ENCODE measurements at regions not wholly inside any gene's neighbourhood (a gene's known extent, or its start where the extent isn't known, plus 50 kb on each side); places are given as distances from the start of the nearest gene placed in this dataset.

GRCh38 chr11:16430674-16431073, 74.3 kb upstream of the SOX6 start:
- H3K27ac Mint-ChIP-seq = no peak overlapping the region
- no peak overlapping the region for H4K5ac ChIP-seq (ENCODE audit: insufficient read length, low read depth, low read length)
- no peak overlapping the region for H3K18ac ChIP-seq (ENCODE audit: insufficient read length, low read depth, low read length)
- H3K79me2 ChIP-seq (ENCODE audit: insufficient read depth, low read length) = no peaks in the 10 kb centered on the region
- no peak overlapping the region for H2BK5ac ChIP-seq (ENCODE audit: insufficient read length, low read length)
- no peaks in the 10 kb centered on the region for H4K20me1 ChIP-seq (ENCODE audit: control insufficient read depth, insufficient read depth, insufficient read length)
- H3K27ac ChIP-seq (ENCODE audit: insufficient read length, low read depth, low read length) = no peak overlapping the region
- peaks cover 17% of the 10 kb centered on the region for H3K27me3 Mint-ChIP-seq (ENCODE audit: low read depth)
- peaks cover 0 to 3% (median 2%) of the 10 kb centered on the region in 3 experiments; a peak in 3 of 7 replicates for H3K36me3 Mint-ChIP-seq (ENCODE audit: insufficient read depth in 1 of 3, low read depth in 3 of 3)
- H3K23me2 ChIP-seq (ENCODE audit: insufficient read length, low read depth, low read length, poor library complexity, severe bottlenecking) = no peaks in the 10 kb centered on the region
- H3K4me1 ChIP-seq (ENCODE audit: insufficient read depth, low read length) = no peaks in the 10 kb centered on the region
- no peak overlapping the region for H2BK15ac ChIP-seq (ENCODE audit: low read depth, low read length)
- no peaks in the 10 kb centered on the region for H3K79me1 ChIP-seq (ENCODE audit: insufficient read depth, low read depth, low read length, poor library complexity, severe bottlenecking)
- no peak overlapping the region for H2BK20ac ChIP-seq (ENCODE audit: low read depth, low read length, poor library complexity, severe bottlenecking)
- no peak overlapping the region for H4K91ac ChIP-seq (ENCODE audit: insufficient read length, low read depth, low read length)
- no peak overlapping the region for H3K14ac ChIP-seq (ENCODE audit: insufficient read depth, low read length)
- no peak overlapping the region for H4K8ac ChIP-seq (replicated peaks; ENCODE audit: insufficient read length, low read depth, low read length)
- DNase-seq = no peak
- H2BK12ac ChIP-seq (ENCODE audit: insufficient read length, low read depth, low read length) = no peak overlapping the region
- H3K4me2 ChIP-seq (ENCODE audit: insufficient read depth, insufficient read length, low read length) = no peak overlapping the region
- peaks cover 3 to 10% of the 10 kb centered on the region in 2 experiments; a peak in 4 of 5 replicates for H3K9me3 Mint-ChIP-seq
- no peaks in the 10 kb centered on the region for H3K27me3 ChIP-seq (ENCODE audit: insufficient read depth, low read length)
- no peaks in the 10 kb centered on the region for H3K9me3 ChIP-seq (ENCODE audit: control insufficient read depth, low read depth, low read length)
- no peak for TF ChIP-seq CTCF (conservative IDR thresholded peaks at IDR 0.05)
- no peak overlapping the region for H3K4me3 Mint-ChIP-seq
- H2BK120ac ChIP-seq (ENCODE audit: low read depth, low read length, poor library complexity, severe bottlenecking) = no peak overlapping the region
- no peak overlapping the region for H3K23ac ChIP-seq (ENCODE audit: insufficient read length, low read depth, low read length)
- H3K4me1 Mint-ChIP-seq = no peaks in the 10 kb centered on the region
- H3T11ph ChIP-seq (ENCODE audit: low read length) = no peak overlapping the region
- no peak overlapping the region for H3K4ac ChIP-seq (ENCODE audit: low read depth, low read length)
- H2AFZ ChIP-seq (ENCODE audit: low read length) = no peak overlapping the region
- no peak overlapping the region for H3K9ac ChIP-seq (ENCODE audit: extremely low read depth, insufficient read length, low read length)
- WGBS (ENCODE audit: extremely low coverage, insufficient read length, low lambda C conversion rate) = no CpG with 5 or more reads among the region's 1 CpG
- H3K56ac ChIP-seq (ENCODE audit: insufficient read length, low read depth, low read length) = no peak overlapping the region
- H2AK5ac ChIP-seq (ENCODE audit: insufficient read length, low read length) = no peak overlapping the region

Measured in H9 (cell line).